ENCODE measurements at regions not wholly inside any gene's neighbourhood (a gene's known extent, or its start where the extent isn't known, plus 50 kb on each side); places are given as distances from the start of the nearest gene placed in this dataset.

DNA sequence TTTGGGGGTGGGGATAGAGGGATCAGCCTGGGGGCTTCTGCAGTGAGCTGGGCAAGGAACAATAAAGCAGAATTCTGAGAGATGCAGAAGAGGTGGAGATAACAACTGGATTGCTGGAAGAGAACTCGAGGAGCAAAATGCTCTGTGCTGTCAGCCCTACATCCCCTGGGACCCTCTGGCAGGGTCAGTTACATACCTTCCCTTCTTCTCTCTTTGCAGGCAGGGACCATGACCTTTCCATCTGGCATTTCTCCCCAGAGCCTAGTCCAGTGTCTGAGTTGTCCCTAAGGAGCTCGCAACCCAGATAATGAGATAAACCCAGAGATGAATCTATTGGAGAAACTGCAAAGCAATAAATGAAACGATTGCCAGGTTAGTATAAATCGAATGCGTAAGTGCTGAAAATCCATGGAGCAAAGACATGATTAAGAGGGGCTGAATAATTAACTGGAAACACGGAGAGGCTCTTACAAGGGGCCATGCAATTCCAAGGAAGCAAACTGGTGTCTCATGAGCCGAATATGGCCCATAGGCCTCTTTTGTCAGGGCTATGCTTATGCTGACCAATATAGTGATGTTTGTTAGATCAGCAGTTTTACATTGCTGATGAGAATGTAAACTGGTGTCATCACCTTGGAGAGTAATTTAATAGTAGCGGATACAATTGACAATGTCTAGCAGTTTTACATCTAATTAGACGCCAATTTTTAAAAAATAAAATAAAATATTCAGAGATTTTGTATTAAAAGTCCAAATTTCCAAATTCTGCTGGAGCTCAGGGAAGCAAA is 129.4 kb upstream of the IRX5 start:
- H3K36me3 ChIP-seq: no peaks in the 10 kb centered on the region
- no peak for TF ChIP-seq EP300 (IDR thresholded peaks at IDR 0.05)
- no peak for TF ChIP-seq POLR2AphosphoS5 (IDR thresholded peaks at IDR 0.05)
- no peak for TF ChIP-seq POLR2A (IDR thresholded peaks at IDR 0.05)
- TF ChIP-seq, protein P1, sequence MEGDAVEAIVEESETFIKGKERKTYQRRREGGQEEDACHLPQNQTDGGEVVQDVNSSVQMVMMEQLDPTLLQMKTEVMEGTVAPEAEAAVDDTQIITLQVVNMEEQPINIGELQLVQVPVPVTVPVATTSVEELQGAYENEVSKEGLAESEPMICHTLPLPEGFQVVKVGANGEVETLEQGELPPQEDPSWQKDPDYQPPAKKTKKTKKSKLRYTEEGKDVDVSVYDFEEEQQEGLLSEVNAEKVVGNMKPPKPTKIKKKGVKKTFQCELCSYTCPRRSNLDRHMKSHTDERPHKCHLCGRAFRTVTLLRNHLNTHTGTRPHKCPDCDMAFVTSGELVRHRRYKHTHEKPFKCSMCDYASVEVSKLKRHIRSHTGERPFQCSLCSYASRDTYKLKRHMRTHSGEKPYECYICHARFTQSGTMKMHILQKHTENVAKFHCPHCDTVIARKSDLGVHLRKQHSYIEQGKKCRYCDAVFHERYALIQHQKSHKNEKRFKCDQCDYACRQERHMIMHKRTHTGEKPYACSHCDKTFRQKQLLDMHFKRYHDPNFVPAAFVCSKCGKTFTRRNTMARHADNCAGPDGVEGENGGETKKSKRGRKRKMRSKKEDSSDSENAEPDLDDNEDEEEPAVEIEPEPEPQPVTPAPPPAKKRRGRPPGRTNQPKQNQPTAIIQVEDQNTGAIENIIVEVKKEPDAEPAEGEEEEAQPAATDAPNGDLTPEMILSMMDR (IDR thresholded peaks at IDR 0.05): no peak
- no peak overlapping the region for H3K4me3 ChIP-seq
- no peak for DNase-seq (ENCODE audit: low spot score in 2 of 2)
- H3K27ac ChIP-seq: no peak overlapping the region
- no peaks in the 10 kb centered on the region for H3K9me3 ChIP-seq
- 89% methylated on average over 9 of the region's 9 CpGs for WGBS
- no peaks in the 10 kb centered on the region for H3K27me3 ChIP-seq
- no peaks in the 10 kb centered on the region for H3K4me1 ChIP-seq

DNA sequence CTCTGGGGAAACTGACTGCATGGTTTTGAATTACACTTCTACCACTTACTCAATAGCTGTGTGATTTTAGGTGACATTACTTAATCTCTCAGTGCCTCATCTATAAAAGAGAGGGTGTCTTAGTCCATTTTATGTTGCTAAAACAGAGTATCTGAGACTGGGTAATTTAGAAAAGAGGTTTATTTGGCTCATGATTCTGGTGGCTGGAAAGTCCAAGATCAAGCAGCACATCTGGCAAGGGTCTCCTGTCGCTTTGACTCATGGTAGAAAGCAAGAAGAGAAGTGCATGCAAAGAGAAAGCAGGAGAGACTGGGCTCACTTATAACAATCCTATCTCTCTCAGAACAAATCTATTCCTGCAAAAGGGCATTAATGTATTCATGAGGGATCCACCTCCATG is 132.4 kb upstream of the IRX5 start:
- H3K27ac ChIP-seq: no peak overlapping the region
- H3K4me1 ChIP-seq: no peaks in the 10 kb centered on the region
- no peaks in the 10 kb centered on the region for H3K27me3 ChIP-seq
- H3K9me3 ChIP-seq: no peaks in the 10 kb centered on the region
- 95% methylated on average over 1 of the region's 1 CpG for WGBS
- H3K36me3 ChIP-seq: no peaks in the 10 kb centered on the region
- DNase-seq (ENCODE audit: low spot score in 2 of 2): no peak
- TF ChIP-seq POLR2AphosphoS5 (IDR thresholded peaks at IDR 0.05) (no peak), EP300 (IDR thresholded peaks at IDR 0.05) (no peak), POLR2A (IDR thresholded peaks at IDR 0.05) (no peak)
- TF ChIP-seq, protein P1 (IDR thresholded peaks at IDR 0.05): no peak
- H3K4me3 ChIP-seq: no peak overlapping the region

DNA sequence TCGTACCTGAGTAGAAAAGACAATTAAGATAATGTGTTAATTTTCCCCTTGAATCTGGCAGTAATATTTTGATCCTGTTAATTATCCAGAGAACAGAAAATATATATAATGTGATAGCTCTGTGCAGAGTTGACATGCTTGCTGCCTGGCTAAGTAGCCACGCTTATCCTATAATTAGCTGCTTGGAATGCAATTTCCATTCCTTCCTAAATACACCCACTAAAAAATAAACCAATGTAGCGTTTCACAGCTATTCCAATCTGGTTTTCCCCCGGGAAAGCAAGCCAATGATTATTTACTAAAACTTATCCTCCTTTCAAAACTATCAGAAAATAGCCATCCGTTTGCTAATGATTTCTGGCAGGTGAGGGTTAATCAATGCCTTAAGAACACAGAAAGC is 134.5 kb upstream of the IRX5 start:
- TF ChIP-seq, protein P1 (IDR thresholded peaks at IDR 0.05): no peak
- TF ChIP-seq POLR2AphosphoS5 (IDR thresholded peaks at IDR 0.05) (no peak), EP300 (IDR thresholded peaks at IDR 0.05) (no peak), POLR2A (IDR thresholded peaks at IDR 0.05) (no peak)
- no peak overlapping the region for H3K4me3 ChIP-seq
- whole genome bisulfite sequencing: 59% methylated on average over 5 of the region's 5 CpGs
- no peaks in the 10 kb centered on the region for H3K36me3 ChIP-seq
- H3K27ac ChIP-seq: no peak overlapping the region
- DNase-seq (ENCODE audit: low spot score in 2 of 2): no peak
- H3K4me1 ChIP-seq: no peaks in the 10 kb centered on the region
- H3K9me3 ChIP-seq: no peaks in the 10 kb centered on the region
- no peaks in the 10 kb centered on the region for H3K27me3 ChIP-seq

DNA sequence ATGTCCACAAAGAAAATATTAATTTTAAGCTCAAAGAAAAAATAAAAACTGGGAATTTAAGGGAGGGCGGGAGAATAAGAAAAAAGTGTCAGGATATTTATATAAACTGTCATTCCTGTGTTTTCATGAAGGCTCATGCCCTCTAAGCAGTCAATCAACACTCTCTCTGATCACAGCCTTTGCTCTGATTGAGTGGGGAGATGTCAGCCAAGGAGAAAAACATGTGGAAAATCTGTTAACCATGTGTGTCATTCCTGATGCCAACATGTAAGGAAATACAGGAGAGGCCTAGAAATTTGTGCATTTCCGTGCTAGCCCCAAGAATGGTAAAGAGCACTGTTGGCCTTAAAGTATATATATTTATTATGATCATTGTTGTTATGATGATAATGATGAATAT is 137.9 kb upstream of the IRX5 start:
- H3K27me3 ChIP-seq: no peaks in the 10 kb centered on the region
- no peak overlapping the region for H3K4me3 ChIP-seq
- no peak for TF ChIP-seq EP300 (IDR thresholded peaks at IDR 0.05)
- TF ChIP-seq POLR2AphosphoS5 (IDR thresholded peaks at IDR 0.05): no peak
- no peak for TF ChIP-seq POLR2A (IDR thresholded peaks at IDR 0.05)
- TF ChIP-seq, protein P1 (IDR thresholded peaks at IDR 0.05): no peak
- H3K9me3 ChIP-seq: no peaks in the 10 kb centered on the region
- no peaks in the 10 kb centered on the region for H3K4me1 ChIP-seq
- no peak for DNase-seq (ENCODE audit: low spot score in 2 of 2)
- no peaks in the 10 kb centered on the region for H3K36me3 ChIP-seq
- no peak overlapping the region for H3K27ac ChIP-seq
- WGBS: 65% methylated on average over 2 of the region's 2 CpGs

DNA sequence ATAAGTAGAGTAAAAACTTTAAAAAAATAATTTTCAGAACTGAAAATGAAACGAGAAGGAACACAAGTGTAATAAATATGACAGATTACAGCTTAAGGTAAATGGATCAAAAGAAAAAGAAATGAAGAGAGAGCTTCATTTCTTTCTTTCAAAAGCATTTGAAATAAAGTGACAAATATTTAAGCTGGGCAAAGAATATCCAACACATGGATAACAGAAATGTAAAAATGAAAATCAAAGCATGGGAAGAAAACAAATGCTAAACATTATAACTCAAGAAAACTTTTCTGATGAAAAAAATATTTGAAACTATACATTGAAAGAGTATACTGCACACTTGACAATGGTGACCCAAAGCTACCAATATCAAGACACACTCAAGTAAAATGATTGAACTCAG is 143.6 kb upstream of the IRX5 start:
- no peak overlapping the region for H3K27ac ChIP-seq

More for the DNA sequence above, 143.6 kb upstream of the IRX5 start:
- WGBS: 47% methylated on average over 1 of the region's 1 CpG
- no peak overlapping the region for H3K4me3 ChIP-seq
- no peaks in the 10 kb centered on the region for H3K27me3 ChIP-seq
- TF ChIP-seq EP300 (IDR thresholded peaks at IDR 0.05): no peak
- no peak for TF ChIP-seq POLR2A (IDR thresholded peaks at IDR 0.05)
- TF ChIP-seq, protein P1 (IDR thresholded peaks at IDR 0.05): no peak
- TF ChIP-seq POLR2AphosphoS5 (IDR thresholded peaks at IDR 0.05): no peak
- H3K9me3 ChIP-seq: peaks cover 3% of the 10 kb centered on the region
- DNase-seq (ENCODE audit: low spot score in 2 of 2): no peak
- H3K36me3 ChIP-seq: no peaks in the 10 kb centered on the region
- H3K4me1 ChIP-seq: no peaks in the 10 kb centered on the region

Data from suprapubic skin (tissue), 4 donors.